A549 (cell line): ENCODE measurements at regions not wholly inside any gene's neighbourhood (a gene's known extent, or its start where the extent isn't known, plus 50 kb on each side); places are given as distances from the start of the nearest gene placed in this dataset.

Experiments used
- JUN ChIP-seq, 2 experiments: fragments of >200 bp; sonication (Bioruptor Twin); formaldehyde crosslinking; IDR thresholded peaks; 2 replicates in 1 of 2; 3 replicates in 1 of 2; pipeline ENCODE4 v1.6.1; 2016 to 2017
- JUNB ChIP-seq: fragments of >200 bp; sonication (Bioruptor Twin); formaldehyde crosslinking; IDR thresholded peaks from 2 replicates; pipeline ENCODE4 v1.6.1; 2016
- KDM1A ChIP-seq: fragments of 200-600 bp; sonication (generic); IDR thresholded peaks from 2 replicates; pipeline ENCODE4 v1.6.1; 2016; ENCODE audit warnings: low read depth, mild to moderate bottlenecking
- MYC ChIP-seq: IDR thresholded peaks from 2 replicates; pipeline ENCODE4 v1.6.1; 2012; ENCODE audit warnings: mild to moderate bottlenecking, inconsistent platforms, low read length, improper control_type of control experiment, borderline replicate concordance
- NR3C1 ChIP-seq: fragments of >200 bp; sonication (Bioruptor Twin); formaldehyde crosslinking; IDR thresholded peaks from 3 replicates; pipeline ENCODE4 v1.6.1; 2017
- PHF8 ChIP-seq: fragments of 200-600 bp; sonication (generic); IDR thresholded peaks from 2 replicates; pipeline ENCODE4 v1.6.1; 2016; ENCODE audit warnings: low read depth, mild to moderate bottlenecking, antibody characterized with exemption, moderate library complexity, borderline replicate concordance
- RAD21 ChIP-seq, 2 experiments: fragments of >200 bp in 1 of 2; sonication (Bioruptor Twin) in 1 of 2; formaldehyde crosslinking in 1 of 2; IDR thresholded peaks in 1 of 2; conservative IDR thresholded peaks in 1 of 2; 2 replicates in 1 of 2; 3 replicates in 1 of 2; pipeline ENCODE4 v1.6.1; 2012 to 2018; ENCODE audit warnings: inconsistent platforms in 1 of 2
- RARB ChIP-seq: fragments of 250-450 bp; sonication (Bioruptor Pico); IDR thresholded peaks from 2 replicates; pipeline ENCODE4 v1.8.0; 2021; ENCODE audit warnings: mild to moderate bottlenecking, moderate library complexity
- RCOR1 ChIP-seq: fragments of 150-350 bp; IDR thresholded peaks from 2 replicates; pipeline ENCODE4 v1.6.1; 2014; ENCODE audit warnings: antibody characterized with exemption, low read length, low read depth
- SREBF2 ChIP-seq: fragments of 450-650 bp; IDR thresholded peaks from 2 replicates; pipeline ENCODE4 v1.6.1; 2014; ENCODE audit warnings: mild to moderate bottlenecking, moderate library complexity
- TF ChIP-seq, protein P1 (sequence below): fragments of >200 bp; sonication (Bioruptor Twin); formaldehyde crosslinking; IDR thresholded peaks from 3 replicates; pipeline ENCODE4 v1.5.1; 2016
- TF ChIP-seq, protein P2 (sequence below): IDR thresholded peaks from 2 replicates; pipeline ENCODE4 v1.6.1; 2012; ENCODE audit warnings: low read depth, borderline replicate concordance

DNA sequence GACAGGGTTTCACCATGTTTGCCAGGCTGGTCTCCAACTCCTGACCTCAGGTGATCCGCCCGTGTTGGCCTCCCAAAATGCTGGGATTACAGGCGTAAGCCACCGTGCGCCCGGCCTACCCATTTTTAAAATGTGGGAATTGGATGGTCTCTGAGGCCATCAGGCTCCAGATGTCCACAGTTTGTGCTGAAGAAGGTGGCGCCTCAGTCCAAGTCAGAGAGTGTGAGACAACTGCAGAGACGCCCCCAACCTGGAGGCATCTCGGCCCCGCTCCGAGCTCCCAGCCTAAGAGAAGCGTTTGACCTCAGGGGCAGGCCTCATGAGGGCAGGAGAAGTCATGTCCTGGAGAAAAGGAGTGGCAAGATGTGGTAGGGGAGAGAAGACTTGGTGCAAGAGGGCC is 146.5 kb downstream of the MRM1 start:
- TF ChIP-seq, protein P1, sequence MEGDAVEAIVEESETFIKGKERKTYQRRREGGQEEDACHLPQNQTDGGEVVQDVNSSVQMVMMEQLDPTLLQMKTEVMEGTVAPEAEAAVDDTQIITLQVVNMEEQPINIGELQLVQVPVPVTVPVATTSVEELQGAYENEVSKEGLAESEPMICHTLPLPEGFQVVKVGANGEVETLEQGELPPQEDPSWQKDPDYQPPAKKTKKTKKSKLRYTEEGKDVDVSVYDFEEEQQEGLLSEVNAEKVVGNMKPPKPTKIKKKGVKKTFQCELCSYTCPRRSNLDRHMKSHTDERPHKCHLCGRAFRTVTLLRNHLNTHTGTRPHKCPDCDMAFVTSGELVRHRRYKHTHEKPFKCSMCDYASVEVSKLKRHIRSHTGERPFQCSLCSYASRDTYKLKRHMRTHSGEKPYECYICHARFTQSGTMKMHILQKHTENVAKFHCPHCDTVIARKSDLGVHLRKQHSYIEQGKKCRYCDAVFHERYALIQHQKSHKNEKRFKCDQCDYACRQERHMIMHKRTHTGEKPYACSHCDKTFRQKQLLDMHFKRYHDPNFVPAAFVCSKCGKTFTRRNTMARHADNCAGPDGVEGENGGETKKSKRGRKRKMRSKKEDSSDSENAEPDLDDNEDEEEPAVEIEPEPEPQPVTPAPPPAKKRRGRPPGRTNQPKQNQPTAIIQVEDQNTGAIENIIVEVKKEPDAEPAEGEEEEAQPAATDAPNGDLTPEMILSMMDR = no peak
- TF ChIP-seq NR3C1 = no peak
- TF ChIP-seq JUN (IDR thresholded peaks at IDR 0.05) = no peak
- no peak for TF ChIP-seq RCOR1
- no peak for TF ChIP-seq RAD21 (conservative IDR thresholded peaks at IDR 0.05 in 1 of 2, IDR thresholded peaks at IDR 0.05 in 1 of 2)
- TF ChIP-seq JUNB = no peak
- TF ChIP-seq MYC = no peak
- TF ChIP-seq SREBF2 = no peak
- no peak for TF ChIP-seq PHF8
- TF ChIP-seq KDM1A = no peak
- no peak for TF ChIP-seq RARB
- TF ChIP-seq, protein P2, sequence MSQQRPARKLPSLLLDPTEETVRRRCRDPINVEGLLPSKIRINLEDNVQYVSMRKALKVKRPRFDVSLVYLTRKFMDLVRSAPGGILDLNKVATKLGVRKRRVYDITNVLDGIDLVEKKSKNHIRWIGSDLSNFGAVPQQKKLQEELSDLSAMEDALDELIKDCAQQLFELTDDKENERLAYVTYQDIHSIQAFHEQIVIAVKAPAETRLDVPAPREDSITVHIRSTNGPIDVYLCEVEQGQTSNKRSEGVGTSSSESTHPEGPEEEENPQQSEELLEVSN = no peak
